ENCODE measurements at regions not wholly inside any gene's neighbourhood (a gene's known extent, or its start where the extent isn't known, plus 50 kb on each side); places are given as distances from the start of the nearest gene placed in this dataset.

DNA sequence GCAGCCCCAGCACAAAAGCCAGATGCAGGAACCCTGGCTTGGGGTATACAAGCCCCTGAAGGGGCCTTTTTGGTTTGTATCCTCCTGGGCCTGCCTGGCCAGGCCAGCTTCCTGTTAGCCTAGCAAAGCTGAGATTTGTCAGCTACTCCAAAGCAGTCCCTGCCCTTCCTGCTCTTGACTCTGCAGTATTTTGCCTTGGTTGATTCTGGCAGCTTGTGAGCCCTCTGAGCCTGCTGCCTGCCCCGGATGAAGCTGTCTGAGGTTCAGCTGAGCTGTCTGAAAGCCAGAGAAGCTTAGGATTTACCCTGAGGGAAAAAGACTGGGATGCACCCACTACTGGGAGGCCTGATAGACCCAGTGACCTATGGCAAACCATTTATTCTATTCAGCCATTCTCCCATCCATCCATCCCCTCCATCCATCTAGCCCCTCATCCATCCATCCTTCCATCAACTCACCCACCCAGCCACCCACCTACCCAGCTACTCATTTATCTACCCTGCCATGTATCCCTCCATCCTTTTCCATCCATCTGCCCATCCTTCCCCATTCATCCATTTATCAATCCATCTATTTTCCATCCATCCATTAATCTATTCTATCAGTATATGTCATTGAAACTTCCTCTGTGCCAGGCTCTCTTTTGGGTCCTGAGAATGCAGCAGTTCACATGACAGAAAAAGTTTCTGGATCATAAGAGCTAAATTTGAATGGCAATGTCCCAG is 307.5 kb downstream of the DHX35 start:
- Histone ChIP-seq H2AFZ (ENCODE audit: low read length) (no peak overlapping the region), H2BK15ac (ENCODE audit: low read length) (no peak overlapping the region), H2AK5ac (ENCODE audit: low read depth, low read length) (no peak overlapping the region), H2BK120ac (ENCODE audit: low read depth, low read length) (no peak overlapping the region), H3K9me3 (replicated peaks in 1 of 2; ENCODE audit: control insufficient read depth in 2 of 2, insufficient read depth in 1 of 2, low read depth in 1 of 2, low read length in 2 of 2) (no peaks in the 10 kb centered on the region), H2BK12ac (ENCODE audit: low read length) (no peak overlapping the region), H3K27me3 (ENCODE audit: control insufficient read depth in 3 of 3, insufficient read depth in 3 of 3, low read depth in 1 of 3, low read length in 3 of 3) (peaks cover 0 to 2% (median 0%) of the 10 kb centered on the region in 3 experiments), H4K91ac (ENCODE audit: low read depth, low read length, poor library complexity) (no peak overlapping the region), H3K4me1 (ENCODE audit: control insufficient read depth in 2 of 2, insufficient read depth in 1 of 2, low read depth in 1 of 2, low read length in 2 of 2) (peaks cover 0 to 11% of the 10 kb centered on the region in 2 donors), H3K9ac (ENCODE audit: low read depth, low read length, poor library complexity) (no peak overlapping the region), H2BK5ac (ENCODE audit: low read length) (no peak overlapping the region), H4K8ac (ENCODE audit: low read depth, low read length) (no peak overlapping the region), H3K27ac (replicated peaks; ENCODE audit: low read length) (no peak overlapping the region), H3K4me3 (ENCODE audit: low read length in 2 of 2) (no peak overlapping the region), H3K79me1 (ENCODE audit: low read depth, low read length) (no peaks in the 10 kb centered on the region), H3K36me3 (replicated peaks in 1 of 2; ENCODE audit: control insufficient read depth in 2 of 2, insufficient read depth in 2 of 2, low read length in 2 of 2) (no peaks in the 10 kb centered on the region), H3K4ac (ENCODE audit: low read length) (no peak overlapping the region), H3K18ac (ENCODE audit: low read length) (peak overlapping the region; percentile 1), H3K23ac (ENCODE audit: low read depth, low read length, poor library complexity) (no peak overlapping the region), H3K14ac (ENCODE audit: low read length) (no peak overlapping the region), H3K4me2 (ENCODE audit: insufficient read depth, low read length, poor library complexity, severe bottlenecking) (no peak overlapping the region)
- no CpG with 5 or more reads among the region's 1 CpG for WGBS, 2 donors (ENCODE audit: extremely low coverage in 2 of 2, insufficient read length in 2 of 2, insufficient replicate concordance in 1 of 2)
- DNase-seq (ENCODE audit: low spot score), result no peak

DNA sequence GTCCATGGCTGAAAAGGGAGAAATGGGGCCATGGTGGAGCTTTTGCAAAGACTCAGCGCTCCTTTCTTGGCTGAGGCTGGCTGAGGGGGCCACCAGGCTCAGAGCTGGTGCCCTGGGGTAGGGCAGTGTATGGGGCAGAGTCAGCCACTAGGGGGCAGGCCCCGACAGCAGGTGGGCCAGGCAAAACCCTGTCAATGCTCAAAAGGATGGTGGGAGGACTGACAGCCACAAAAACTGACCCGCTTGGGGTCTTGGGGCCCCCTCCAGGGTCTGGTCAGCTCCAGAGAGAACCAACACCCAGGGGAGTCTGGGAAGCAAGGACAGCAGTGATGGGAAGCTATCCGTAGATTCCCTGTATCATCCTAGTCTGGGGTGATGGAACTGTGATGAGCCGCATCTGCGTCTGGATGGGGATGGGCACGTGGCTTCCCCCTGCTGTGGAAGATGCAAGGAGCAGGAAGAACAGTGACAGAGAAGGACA is 306.9 kb downstream of the DHX35 start:
- peaks cover 0 to 11% of the 10 kb centered on the region in 2 donors for H3K4me1 ChIP-seq (ENCODE audit: control insufficient read depth in 2 of 2, insufficient read depth in 1 of 2, low read depth in 1 of 2, low read length in 2 of 2)
- H3K23ac ChIP-seq (ENCODE audit: low read depth, low read length, poor library complexity), result no peak overlapping the region
- H3K27ac ChIP-seq (replicated peaks; ENCODE audit: low read length), result no peak overlapping the region
- H4K8ac ChIP-seq (ENCODE audit: low read depth, low read length), result no peak overlapping the region
- H3K4me2 ChIP-seq (ENCODE audit: insufficient read depth, low read length, poor library complexity, severe bottlenecking), result no peak overlapping the region
- no peak overlapping the region for H2AFZ ChIP-seq (ENCODE audit: low read length)
- H3K18ac ChIP-seq (ENCODE audit: low read length), result peak overlapping the region; percentile 61
- DNase-seq (ENCODE audit: low spot score), result peak; percentile 57
- no peak overlapping the region for H2BK120ac ChIP-seq (ENCODE audit: low read depth, low read length)
- H3K4ac ChIP-seq (ENCODE audit: low read length), result no peak overlapping the region
- no peak overlapping the region for H3K9ac ChIP-seq (ENCODE audit: low read depth, low read length, poor library complexity)
- H3K36me3 ChIP-seq (replicated peaks in 1 of 2; ENCODE audit: control insufficient read depth in 2 of 2, insufficient read depth in 2 of 2, low read length in 2 of 2), result no peaks in the 10 kb centered on the region
- H3K27me3 ChIP-seq (ENCODE audit: control insufficient read depth in 3 of 3, insufficient read depth in 3 of 3, low read depth in 1 of 3, low read length in 3 of 3), result peaks cover 0 to 2% (median 0%) of the 10 kb centered on the region in 3 experiments
- H3K9me3 ChIP-seq (replicated peaks in 1 of 2; ENCODE audit: control insufficient read depth in 2 of 2, insufficient read depth in 1 of 2, low read depth in 1 of 2, low read length in 2 of 2), result no peaks in the 10 kb centered on the region
- H2BK15ac ChIP-seq (ENCODE audit: low read length), result peak overlapping the region; percentile 55
- H2BK12ac ChIP-seq (ENCODE audit: low read length), result no peak overlapping the region
- H2BK5ac ChIP-seq (ENCODE audit: low read length), result no peak overlapping the region
- no CpG with 5 or more reads among the region's 7 CpGs for WGBS, 2 donors (ENCODE audit: extremely low coverage in 2 of 2, insufficient read length in 2 of 2, insufficient replicate concordance in 1 of 2)
- no peak overlapping the region for H3K14ac ChIP-seq (ENCODE audit: low read length)
- H3K4me3 ChIP-seq (ENCODE audit: low read length in 2 of 2), result no peak overlapping the region
- no peaks in the 10 kb centered on the region for H3K79me1 ChIP-seq (ENCODE audit: low read depth, low read length)
- H4K91ac ChIP-seq (ENCODE audit: low read depth, low read length, poor library complexity), result no peak overlapping the region
- peak overlapping the region; percentile 41 for H2AK5ac ChIP-seq (ENCODE audit: low read depth, low read length)

DNA sequence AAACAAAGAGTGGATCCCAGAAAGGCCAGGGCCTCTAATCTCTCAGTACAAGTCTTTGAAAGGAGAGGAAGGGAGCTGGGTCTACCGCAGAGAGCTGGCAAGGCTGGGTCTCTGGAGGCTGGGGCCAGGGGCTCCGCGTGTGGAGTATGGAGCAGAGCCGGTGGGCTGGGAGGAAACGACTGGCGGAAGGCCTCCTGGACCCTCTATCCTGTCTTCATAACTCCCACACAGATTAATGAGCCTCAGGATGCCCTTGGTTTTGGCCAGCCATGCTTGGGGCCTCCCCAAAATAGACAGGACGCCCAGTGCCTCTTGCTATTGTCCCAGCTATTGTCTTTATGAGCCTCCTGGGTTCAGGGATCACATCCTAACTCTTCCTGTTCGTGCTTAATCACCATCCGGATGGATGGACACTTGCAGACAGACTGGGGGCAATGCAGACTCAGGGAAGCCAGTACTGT is 306.4 kb downstream of the DHX35 start:
- no peak overlapping the region for H2BK12ac ChIP-seq (ENCODE audit: low read length)
- H4K91ac ChIP-seq (ENCODE audit: low read depth, low read length, poor library complexity), result no peak overlapping the region
- H2BK120ac ChIP-seq (ENCODE audit: low read depth, low read length), result no peak overlapping the region
- no peak for DNase-seq (ENCODE audit: low spot score)
- no peak overlapping the region for H2AFZ ChIP-seq (ENCODE audit: low read length)
- no peak overlapping the region for H3K14ac ChIP-seq (ENCODE audit: low read length)
- H3K27ac ChIP-seq (replicated peaks; ENCODE audit: low read length), result no peak overlapping the region
- H4K8ac ChIP-seq (ENCODE audit: low read depth, low read length), result no peak overlapping the region
- no peak overlapping the region for H2BK5ac ChIP-seq (ENCODE audit: low read length)
- WGBS, 2 donors (ENCODE audit: extremely low coverage in 2 of 2, insufficient read length in 2 of 2, insufficient replicate concordance in 1 of 2), result no CpG with 5 or more reads among the region's 9 CpGs
- no peaks in the 10 kb centered on the region for H3K9me3 ChIP-seq (replicated peaks in 1 of 2; ENCODE audit: control insufficient read depth in 2 of 2, insufficient read depth in 1 of 2, low read depth in 1 of 2, low read length in 2 of 2)
- H2AK5ac ChIP-seq (ENCODE audit: low read depth, low read length), result peak overlapping the region; percentile 41
- no peak overlapping the region for H3K9ac ChIP-seq (ENCODE audit: low read depth, low read length, poor library complexity)
- peak overlapping the region; percentile 55 for H2BK15ac ChIP-seq (ENCODE audit: low read length)
- H3K4me1 ChIP-seq (ENCODE audit: control insufficient read depth in 2 of 2, insufficient read depth in 1 of 2, low read depth in 1 of 2, low read length in 2 of 2), result peaks cover 0 to 11% of the 10 kb centered on the region in 2 donors
- H3K36me3 ChIP-seq (replicated peaks in 1 of 2; ENCODE audit: control insufficient read depth in 2 of 2, insufficient read depth in 2 of 2, low read length in 2 of 2), result no peaks in the 10 kb centered on the region
- no peak overlapping the region for H3K4me2 ChIP-seq (ENCODE audit: insufficient read depth, low read length, poor library complexity, severe bottlenecking)
- H3K4ac ChIP-seq (ENCODE audit: low read length), result no peak overlapping the region
- peaks cover 0 to 2% (median 0%) of the 10 kb centered on the region in 3 experiments for H3K27me3 ChIP-seq (ENCODE audit: control insufficient read depth in 3 of 3, insufficient read depth in 3 of 3, low read depth in 1 of 3, low read length in 3 of 3)
- H3K79me1 ChIP-seq (ENCODE audit: low read depth, low read length), result no peaks in the 10 kb centered on the region
- no peak overlapping the region for H3K4me3 ChIP-seq (ENCODE audit: low read length in 2 of 2)
- peak overlapping the region; percentile 61 for H3K18ac ChIP-seq (ENCODE audit: low read length)
- H3K23ac ChIP-seq (ENCODE audit: low read depth, low read length, poor library complexity), result no peak overlapping the region

DNA sequence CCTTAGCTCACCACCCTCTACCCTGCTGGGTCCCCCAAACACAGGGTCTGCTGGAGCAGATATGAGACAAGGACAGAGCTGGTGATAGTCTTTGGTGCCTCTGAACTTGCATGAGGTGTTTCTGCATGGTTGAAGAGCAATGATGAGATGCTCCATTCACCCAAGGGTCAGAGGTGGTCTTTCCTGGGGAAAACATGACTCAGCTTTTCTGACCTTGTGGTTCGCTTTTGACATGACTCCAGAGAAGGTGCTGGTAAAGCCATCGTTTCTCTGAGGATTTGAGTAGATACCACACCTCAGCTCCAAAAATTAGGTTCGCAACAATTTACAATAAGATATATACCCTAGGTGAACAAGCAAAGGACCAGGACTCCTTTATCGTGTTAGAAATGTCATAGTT is 304.8 kb downstream of the DHX35 start:
- Histone ChIP-seq H3K4me3 (ENCODE audit: low read length in 2 of 2) (no peak overlapping the region), H2BK5ac (ENCODE audit: low read length) (no peak overlapping the region), H3K27ac (replicated peaks; ENCODE audit: low read length) (no peak overlapping the region), H4K8ac (ENCODE audit: low read depth, low read length) (no peak overlapping the region), H2BK15ac (ENCODE audit: low read length) (no peak overlapping the region), H3K18ac (ENCODE audit: low read length) (no peak overlapping the region), H3K14ac (ENCODE audit: low read length) (no peak overlapping the region), H2AFZ (ENCODE audit: low read length) (no peak overlapping the region), H3K79me1 (ENCODE audit: low read depth, low read length) (no peaks in the 10 kb centered on the region), H3K4ac (ENCODE audit: low read length) (no peak overlapping the region), H3K9me3 (replicated peaks in 1 of 2; ENCODE audit: control insufficient read depth in 2 of 2, insufficient read depth in 1 of 2, low read depth in 1 of 2, low read length in 2 of 2) (no peaks in the 10 kb centered on the region), H3K27me3 (ENCODE audit: control insufficient read depth in 3 of 3, insufficient read depth in 3 of 3, low read depth in 1 of 3, low read length in 3 of 3) (no peaks in the 10 kb centered on the region), H4K91ac (ENCODE audit: low read depth, low read length, poor library complexity) (no peak overlapping the region), H3K36me3 (replicated peaks in 1 of 2; ENCODE audit: control insufficient read depth in 2 of 2, insufficient read depth in 2 of 2, low read length in 2 of 2) (no peaks in the 10 kb centered on the region), H3K4me1 (ENCODE audit: control insufficient read depth in 2 of 2, insufficient read depth in 1 of 2, low read depth in 1 of 2, low read length in 2 of 2) (peaks cover 0 to 11% of the 10 kb centered on the region in 2 donors), H3K4me2 (ENCODE audit: insufficient read depth, low read length, poor library complexity, severe bottlenecking) (no peak overlapping the region), H2AK5ac (ENCODE audit: low read depth, low read length) (no peak overlapping the region), H2BK120ac (ENCODE audit: low read depth, low read length) (no peak overlapping the region), H3K9ac (ENCODE audit: low read depth, low read length, poor library complexity) (no peak overlapping the region), H3K23ac (ENCODE audit: low read depth, low read length, poor library complexity) (no peak overlapping the region), H2BK12ac (ENCODE audit: low read length) (no peak overlapping the region)
- WGBS, 2 donors (ENCODE audit: extremely low coverage in 2 of 2, insufficient read length in 2 of 2, insufficient replicate concordance in 1 of 2), result no CpG with 5 or more reads among the region's 4 CpGs
- no peak for DNase-seq (ENCODE audit: low spot score)

Measured in neuronal stem cell (in vitro differentiated cells).